Heart left ventricle (tissue), 16 donors: ENCODE measurements at regions not wholly inside any gene's neighbourhood (a gene's known extent, or its start where the extent isn't known, plus 50 kb on each side); places are given as distances from the start of the nearest gene placed in this dataset.

Source experiments
- ATAC-seq, 4 donors: fragments of 200-7000 bp; cut with Tn5 transposase; one replicate each; pipeline ENCODE4 v1.9.1; 2020 to 2022; ENCODE audit warnings: moderate library complexity in 4 of 4, mild to moderate bottlenecking in 3 of 4, moderate number of reproducible peaks in 1 of 4
- DNase-seq, 5 donors: peaks; one replicate each; pipeline ENCODE4 v3.0.0-alpha.2; 2020
- H3K27ac ChIP-seq, 12 donors: fragments of 200-600 bp; sonication (generic) in 4 of 12; one replicate each; pipeline versions ENCODE4 v1.5.0 to v1.8.0; 2016 to 2022; ENCODE audit warnings: mild to moderate bottlenecking in 2 of 12
- H3K27me3 ChIP-seq, 9 donors: fragments of 200-600 bp; sonication (generic) in 2 of 9; one replicate each; pipeline versions ENCODE4 v1.5.1 to v1.8.0; 2016 to 2022; ENCODE audit warnings: mild to moderate bottlenecking in 3 of 9
- H3K36me3 ChIP-seq, 9 donors: fragments of 200-600 bp; sonication (generic) in 2 of 9; one replicate each; pipeline versions ENCODE4 v1.5.0 to v1.8.0; 2018 to 2022; ENCODE audit warnings: mild to moderate bottlenecking in 2 of 9
- H3K4me1 ChIP-seq, 12 donors: fragments of 200-600 bp; sonication (generic) in 4 of 12; one replicate each; pipeline versions ENCODE4 v1.5.0 to v1.8.0; 2016 to 2022; ENCODE audit warnings: mild to moderate bottlenecking in 3 of 12
- H3K4me3 ChIP-seq, 12 donors: fragments of 200-600 bp; sonication (generic) in 4 of 12; one replicate each; pipeline versions ENCODE4 v1.5.0 to v1.8.0; 2017 to 2022; ENCODE audit warnings: mild to moderate bottlenecking in 9 of 12, moderate library complexity in 4 of 12
- H3K9me3 ChIP-seq, 12 donors: fragments of 200-600 bp; sonication (generic) in 4 of 12; one replicate each; pipeline versions ENCODE4 v1.5.0 to v1.8.0; 2016 to 2022; ENCODE audit warnings: mild to moderate bottlenecking in 1 of 12
- CTCF ChIP-seq, 12 donors: fragments of 200-600 bp; sonication (generic) in 4 of 12; IDR thresholded peaks; one replicate each; pipeline versions ENCODE4 v1.5.0 to v1.8.0; 2018 to 2022; ENCODE audit warnings: antibody characterized with exemption in 12 of 12, mild to moderate bottlenecking in 5 of 12
- POLR2A ChIP-seq, 2 donors: fragments of 450-650 bp; IDR thresholded peaks; one replicate each; pipeline ENCODE4 v1.6.1; 2017; ENCODE audit warnings: antibody characterized with exemption in 2 of 2, mild to moderate bottlenecking in 2 of 2, moderate library complexity in 2 of 2
- WGBS, 4 donors: extraction: QIAGEN DNeasy Blood & Tissue Kit in 2 of 4; methylation state at CpG; one replicate each; pipeline versions ENCODE4 v1.1.5 to v1.1.7; 2013 to 2018; 5-methylcytosine and 5-hydroxymethylcytosine counted together
- intact Hi-C, 10 donors: fragments of 100-400 bp; cut with DNase I; formaldehyde crosslinking; loops; one replicate each; pipeline versions ENCODE4 v1.11.1 to v1.14.2; 2022
- donor health status: ischemic (EF 13 %, LVEDD 7.1; RV severe dilation, severe dysfunction).
- donor health status: healthy with polysubstance abuse.
- donor health status: DM: no; HTN: yes; CAD: no.
- donor health status: DM: no; HTN: no; CAD: no.
- donor health status: ischemic (EF 25% LVEDD 6.9; RV normal size, moderate dysfunction).
- donor health status: ischemic (EF 25% LVEDD 5.7; RV mildly dilated, moderate dysfunction).
- donor health status: healthy.
- donor health status: DM: yes; HTN: yes; CAD: no.
- donor health status: ischemic (EF 35%, LVEDD 5.7; RV mildly dilated, moderate dysfunction).
- donor health status: nonischemic (EF 11% LVEDD 7.7; RV severe dilation, severe dysfunction).
- donor health status: DM: yes; HTN: yes; CAD: no.
- donor health status: PGD.
- donor health status: ischemic (EF 29% LVEDD 5.4; RV normal size, mild dysfunction).
- donor health status: nonischemic (EF 23%, LVEDD 6.1; RV moderate dilation, normal function).

- Histone ChIP-seq H3K4me3 (no peak overlapping the region), H3K9me3 (peaks cover 0 to 11% (median 5%) of the 10 kb centered on the region in 12 donors), H3K27ac (no peak overlapping the region), H3K4me1 (peaks cover 0 to 64% (median 27%) of the 10 kb centered on the region in 12 donors), H3K27me3 (no peaks in the 10 kb centered on the region), H3K36me3 (peaks cover 0 to 12% (median 3%) of the 10 kb centered on the region in 9 donors)
- WGBS, 4 donors = 94 to 97% (median 96%) methylated on average over 13 of the region's 13 CpGs
- TF ChIP-seq POLR2A (IDR thresholded peaks at IDR 0.05) (no peak), CTCF (IDR thresholded peaks at IDR 0.05) (no peak)
- no peak for ATAC-seq
- intact Hi-C loops = no loop called here
- DNase-seq = no peak
Measured at GRCh38 chr6:144401736-144402733, 116.9 kb downstream of the UTRN start.

GRCh38 chr6:144402750-144403149, 117.6 kb downstream of the UTRN start:
- no peak for ATAC-seq
- H3K27ac ChIP-seq = no peak overlapping the region
- H3K4me3 ChIP-seq = no peak overlapping the region
- no peaks in the 10 kb centered on the region for H3K27me3 ChIP-seq
- no peak for DNase-seq
- intact Hi-C loops = no loop called here
- peaks cover 0 to 6% (median 3%) of the 10 kb centered on the region in 12 donors for H3K9me3 ChIP-seq
- TF ChIP-seq POLR2A (IDR thresholded peaks at IDR 0.05) (no peak), CTCF (IDR thresholded peaks at IDR 0.05) (no peak)
- 81 to 87% (median 85%) methylated on average over 8 of the region's 8 CpGs for WGBS, 4 donors
- peaks cover 0 to 12% (median 3%) of the 10 kb centered on the region in 9 donors for H3K36me3 ChIP-seq
- peaks cover 0 to 71% (median 35%) of the 10 kb centered on the region in 12 donors for H3K4me1 ChIP-seq

GRCh38 chr6:144405163-144405562, 120.0 kb downstream of the UTRN start:
- Histone ChIP-seq H3K27me3 (no peaks in the 10 kb centered on the region), H3K36me3 (peaks cover 0 to 6% (median 3%) of the 10 kb centered on the region in 9 donors), H3K4me1 (peaks cover 0 to 72% (median 46%) of the 10 kb centered on the region in 12 donors), H3K4me3 (no peak overlapping the region), H3K9me3 (no peaks in the 10 kb centered on the region), H3K27ac (peak overlapping the region in 1 of 12 donors; percentile 2)
- ATAC-seq = peak in 2 of 4 donors; percentile 45 to 47
- TF ChIP-seq CTCF (IDR thresholded peaks at IDR 0.05) = no peak
- no peak for TF ChIP-seq POLR2A (IDR thresholded peaks at IDR 0.05)
- intact Hi-C loops = no loop called here
- WGBS, 4 donors = 64 to 67% (median 66%) methylated on average over 5 of the region's 5 CpGs
- no peak for DNase-seq

- 50 to 66% (median 53%) methylated on average over 3 of the region's 3 CpGs for WGBS, 4 donors
- peak overlapping the region in 2 of 12 donors; percentile 11 to 18 for H3K27ac ChIP-seq
- intact Hi-C loops = no loop called here
Measured at GRCh38 chr6:144406796-144407195, 121.7 kb downstream of the UTRN start.

More at GRCh38 chr6:144406796-144407195, 121.7 kb downstream of the UTRN start:
- ATAC-seq = peak in 2 of 4 donors; percentile 44 to 53
- no peak for DNase-seq
- peaks cover 0 to 6% (median 3%) of the 10 kb centered on the region in 9 donors for H3K36me3 ChIP-seq
- peaks cover 0 to 61% (median 44%) of the 10 kb centered on the region in 12 donors for H3K4me1 ChIP-seq
- H3K9me3 ChIP-seq = no peaks in the 10 kb centered on the region
- no peak overlapping the region for H3K4me3 ChIP-seq
- TF ChIP-seq POLR2A (IDR thresholded peaks at IDR 0.05) (no peak), CTCF (IDR thresholded peaks at IDR 0.05) (no peak)
- H3K27me3 ChIP-seq = no peaks in the 10 kb centered on the region
